ENCODE measurements at regions not wholly inside any gene's neighbourhood (a gene's known extent, or its start where the extent isn't known, plus 50 kb on each side); places are given as distances from the start of the nearest gene placed in this dataset.

GRCh38 chr14:104366931-104367865, 212.4 kb upstream of the C14orf180 start:
- Histone ChIP-seq H3K27ac (ENCODE audit: low read depth in 2 of 2, low read length in 2 of 2) (no peak overlapping the region), H3K4me1 (ENCODE audit: control insufficient read depth in 2 of 2, insufficient read depth in 2 of 2, low read length in 2 of 2) (no peaks in the 10 kb centered on the region), H3K9me3 (ENCODE audit: control insufficient read depth in 2 of 2, low read length in 2 of 2) (no peaks in the 10 kb centered on the region), H3K9ac (ENCODE audit: low read depth in 1 of 2, low read length in 2 of 2) (no peak overlapping the region), H3K4me3 (ENCODE audit: low read length in 2 of 2) (no peak overlapping the region), H3K36me3 (ENCODE audit: control insufficient read depth in 2 of 2, insufficient read depth in 2 of 2, low read length in 2 of 2) (no peaks in the 10 kb centered on the region), H3K27me3 (ENCODE audit: control insufficient read depth in 2 of 2, insufficient read depth in 2 of 2, low read length in 2 of 2) (no peaks in the 10 kb centered on the region)

- no peaks in the 10 kb centered on the region for H3K9me3 ChIP-seq (ENCODE audit: control insufficient read depth in 2 of 2, low read length in 2 of 2)
- peaks cover 0 to 5% of the 10 kb centered on the region in 2 donors for H3K27me3 ChIP-seq (ENCODE audit: control insufficient read depth in 2 of 2, insufficient read depth in 2 of 2, low read length in 2 of 2)
- no peaks in the 10 kb centered on the region for H3K4me1 ChIP-seq (ENCODE audit: control insufficient read depth in 2 of 2, insufficient read depth in 2 of 2, low read length in 2 of 2)
- no peaks in the 10 kb centered on the region for H3K36me3 ChIP-seq (ENCODE audit: control insufficient read depth in 2 of 2, insufficient read depth in 2 of 2, low read length in 2 of 2)
- H3K9ac ChIP-seq (ENCODE audit: low read depth in 1 of 2, low read length in 2 of 2), result no peak overlapping the region
- no peak overlapping the region for H3K4me3 ChIP-seq (ENCODE audit: low read length in 2 of 2)
- no peak overlapping the region for H3K27ac ChIP-seq (ENCODE audit: low read depth in 2 of 2, low read length in 2 of 2)
These were observed 211.5 kb upstream of the C14orf180 start for GRCh38 chr14:104367866-104368750.

- peaks cover 0 to 9% of the 10 kb centered on the region in 2 donors for H3K27me3 ChIP-seq (ENCODE audit: control insufficient read depth in 2 of 2, insufficient read depth in 2 of 2, low read length in 2 of 2)
These were observed 210.8 kb upstream of the C14orf180 start for GRCh38 chr14:104368751-104369100.

GRCh38 chr14:104369208-104369607, 210.4 kb upstream of the C14orf180 start:
- Histone ChIP-seq H3K9me3 (ENCODE audit: control insufficient read depth in 2 of 2, low read length in 2 of 2) (no peaks in the 10 kb centered on the region), H3K4me3 (ENCODE audit: low read length in 2 of 2) (no peak overlapping the region), H3K27ac (ENCODE audit: low read depth in 2 of 2, low read length in 2 of 2) (no peak overlapping the region), H3K4me1 (ENCODE audit: control insufficient read depth in 2 of 2, insufficient read depth in 2 of 2, low read length in 2 of 2) (no peaks in the 10 kb centered on the region), H3K27me3 (ENCODE audit: control insufficient read depth in 2 of 2, insufficient read depth in 2 of 2, low read length in 2 of 2) (peaks cover 0 to 9% of the 10 kb centered on the region in 2 donors), H3K36me3 (ENCODE audit: control insufficient read depth in 2 of 2, insufficient read depth in 2 of 2, low read length in 2 of 2) (no peaks in the 10 kb centered on the region), H3K9ac (ENCODE audit: low read depth in 1 of 2, low read length in 2 of 2) (no peak overlapping the region)

More at GRCh38 chr14:104368751-104369100, 210.8 kb upstream of the C14orf180 start:
- Histone ChIP-seq H3K27ac (ENCODE audit: low read depth in 2 of 2, low read length in 2 of 2) (no peak overlapping the region), H3K9me3 (ENCODE audit: control insufficient read depth in 2 of 2, low read length in 2 of 2) (no peaks in the 10 kb centered on the region), H3K4me3 (ENCODE audit: low read length in 2 of 2) (no peak overlapping the region), H3K9ac (ENCODE audit: low read depth in 1 of 2, low read length in 2 of 2) (no peak overlapping the region), H3K4me1 (ENCODE audit: control insufficient read depth in 2 of 2, insufficient read depth in 2 of 2, low read length in 2 of 2) (no peaks in the 10 kb centered on the region), H3K36me3 (ENCODE audit: control insufficient read depth in 2 of 2, insufficient read depth in 2 of 2, low read length in 2 of 2) (no peaks in the 10 kb centered on the region)

GRCh38 chr14:104370256-104370870, 209.2 kb upstream of the C14orf180 start:
- Histone ChIP-seq H3K27me3 (ENCODE audit: control insufficient read depth in 2 of 2, insufficient read depth in 2 of 2, low read length in 2 of 2) (peaks cover 0 to 9% of the 10 kb centered on the region in 2 donors), H3K9me3 (ENCODE audit: control insufficient read depth in 2 of 2, low read length in 2 of 2) (no peaks in the 10 kb centered on the region), H3K4me1 (ENCODE audit: control insufficient read depth in 2 of 2, insufficient read depth in 2 of 2, low read length in 2 of 2) (no peaks in the 10 kb centered on the region)

DNA sequence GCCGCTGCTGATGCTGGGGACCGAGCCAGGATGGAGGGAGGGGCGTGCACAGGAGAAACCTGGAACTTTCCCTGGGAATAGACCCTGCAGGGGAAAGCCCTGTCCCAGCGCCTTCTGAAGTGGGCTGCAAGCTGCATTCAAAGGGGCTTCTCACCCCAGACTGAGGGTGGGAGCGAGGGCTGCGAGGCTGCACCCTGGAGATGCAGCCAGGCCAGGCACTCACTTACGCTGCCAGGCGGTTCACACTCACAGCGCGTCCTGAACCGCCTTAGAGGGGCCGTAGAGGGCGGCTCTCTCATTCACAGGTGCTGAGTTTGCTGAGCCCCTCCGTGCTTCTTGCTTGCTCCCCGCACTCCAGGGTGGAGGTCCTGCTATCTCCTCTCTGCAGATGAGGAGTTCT, 208.5 kb upstream of the C14orf180 start:
- Histone ChIP-seq H3K27me3 (ENCODE audit: control insufficient read depth in 2 of 2, insufficient read depth in 2 of 2, low read length in 2 of 2) (peaks cover 0 to 9% of the 10 kb centered on the region in 2 donors), H3K4me1 (ENCODE audit: control insufficient read depth in 2 of 2, insufficient read depth in 2 of 2, low read length in 2 of 2) (no peaks in the 10 kb centered on the region), H3K9me3 (ENCODE audit: control insufficient read depth in 2 of 2, low read length in 2 of 2) (no peaks in the 10 kb centered on the region), H3K4me3 (ENCODE audit: low read length in 2 of 2) (no peak overlapping the region), H3K27ac (ENCODE audit: low read depth in 2 of 2, low read length in 2 of 2) (no peak overlapping the region), H3K9ac (ENCODE audit: low read depth in 1 of 2, low read length in 2 of 2) (no peak overlapping the region), H3K36me3 (ENCODE audit: control insufficient read depth in 2 of 2, insufficient read depth in 2 of 2, low read length in 2 of 2) (no peaks in the 10 kb centered on the region)

More at GRCh38 chr14:104370256-104370870, 209.2 kb upstream of the C14orf180 start:
- H3K4me3 ChIP-seq (ENCODE audit: low read length in 2 of 2), result no peak overlapping the region
- no peak overlapping the region for H3K27ac ChIP-seq (ENCODE audit: low read depth in 2 of 2, low read length in 2 of 2)
- H3K36me3 ChIP-seq (ENCODE audit: control insufficient read depth in 2 of 2, insufficient read depth in 2 of 2, low read length in 2 of 2), result no peaks in the 10 kb centered on the region
- H3K9ac ChIP-seq (ENCODE audit: low read depth in 1 of 2, low read length in 2 of 2), result no peak overlapping the region

GRCh38 chr14:104371917-104372316, 207.6 kb upstream of the C14orf180 start:
- Histone ChIP-seq H3K36me3 (ENCODE audit: control insufficient read depth in 2 of 2, insufficient read depth in 2 of 2, low read length in 2 of 2) (no peaks in the 10 kb centered on the region), H3K27me3 (ENCODE audit: control insufficient read depth in 2 of 2, insufficient read depth in 2 of 2, low read length in 2 of 2) (peaks cover 0 to 9% of the 10 kb centered on the region in 2 donors), H3K9me3 (ENCODE audit: control insufficient read depth in 2 of 2, low read length in 2 of 2) (no peaks in the 10 kb centered on the region), H3K4me1 (ENCODE audit: control insufficient read depth in 2 of 2, insufficient read depth in 2 of 2, low read length in 2 of 2) (no peaks in the 10 kb centered on the region), H3K4me3 (ENCODE audit: low read length in 2 of 2) (no peak overlapping the region), H3K9ac (ENCODE audit: low read depth in 1 of 2, low read length in 2 of 2) (no peak overlapping the region), H3K27ac (ENCODE audit: low read depth in 2 of 2, low read length in 2 of 2) (no peak overlapping the region)

DNA sequence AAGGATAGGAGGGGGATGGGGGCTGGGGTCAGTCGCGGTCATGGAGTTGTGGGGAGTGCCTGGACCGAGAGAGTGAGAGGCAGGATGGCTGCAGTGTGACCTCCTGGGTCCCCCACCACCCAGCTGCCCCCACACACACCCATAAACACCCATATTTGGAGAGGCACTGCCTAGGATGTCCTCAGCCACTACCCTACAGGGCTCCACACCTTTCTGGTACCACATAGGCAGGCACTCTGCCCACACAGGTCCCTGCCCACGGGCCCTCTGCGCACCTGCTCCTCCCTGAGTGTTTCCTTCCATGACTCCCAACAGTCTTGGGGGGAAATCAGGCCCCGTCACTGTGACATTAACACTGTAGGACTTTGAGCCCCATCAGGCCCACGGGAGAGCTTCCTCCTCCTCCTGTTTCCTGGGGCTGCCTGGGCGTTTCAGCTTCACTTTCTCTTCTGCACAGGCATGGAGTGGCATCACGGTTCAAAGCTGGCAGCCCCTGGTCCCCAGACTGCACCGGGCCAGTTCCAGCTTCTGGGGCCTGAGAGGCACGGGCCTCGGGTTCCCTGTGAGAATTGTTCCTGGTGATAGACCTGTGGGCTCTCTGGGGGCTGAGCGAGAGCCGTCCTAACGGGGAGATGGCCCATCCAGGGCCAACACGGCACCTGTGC, 207.0 kb upstream of the C14orf180 start:
- H3K27me3 ChIP-seq (ENCODE audit: control insufficient read depth in 2 of 2, insufficient read depth in 2 of 2, low read length in 2 of 2), result peaks cover 0 to 9% of the 10 kb centered on the region in 2 donors
- H3K36me3 ChIP-seq (ENCODE audit: control insufficient read depth in 2 of 2, insufficient read depth in 2 of 2, low read length in 2 of 2), result no peaks in the 10 kb centered on the region
- H3K9me3 ChIP-seq (ENCODE audit: control insufficient read depth in 2 of 2, low read length in 2 of 2), result no peaks in the 10 kb centered on the region
- H3K9ac ChIP-seq (ENCODE audit: low read depth in 1 of 2, low read length in 2 of 2), result no peak overlapping the region
- H3K4me3 ChIP-seq (ENCODE audit: low read length in 2 of 2), result no peak overlapping the region
- H3K27ac ChIP-seq (ENCODE audit: low read depth in 2 of 2, low read length in 2 of 2), result no peak overlapping the region
- no peaks in the 10 kb centered on the region for H3K4me1 ChIP-seq (ENCODE audit: control insufficient read depth in 2 of 2, insufficient read depth in 2 of 2, low read length in 2 of 2)

GRCh38 chr14:104373055-104373854, 206.3 kb upstream of the C14orf180 start:
- no peaks in the 10 kb centered on the region for H3K36me3 ChIP-seq (ENCODE audit: control insufficient read depth in 2 of 2, insufficient read depth in 2 of 2, low read length in 2 of 2)
- no peaks in the 10 kb centered on the region for H3K9me3 ChIP-seq (ENCODE audit: control insufficient read depth in 2 of 2, low read length in 2 of 2)
- H3K27me3 ChIP-seq (ENCODE audit: control insufficient read depth in 2 of 2, insufficient read depth in 2 of 2, low read length in 2 of 2), result peaks cover 0 to 9% of the 10 kb centered on the region in 2 donors
- H3K9ac ChIP-seq (ENCODE audit: low read depth in 1 of 2, low read length in 2 of 2), result no peak overlapping the region
- no peak overlapping the region for H3K27ac ChIP-seq (ENCODE audit: low read depth in 2 of 2, low read length in 2 of 2)
- H3K4me1 ChIP-seq (ENCODE audit: control insufficient read depth in 2 of 2, insufficient read depth in 2 of 2, low read length in 2 of 2), result no peaks in the 10 kb centered on the region
- no peak overlapping the region for H3K4me3 ChIP-seq (ENCODE audit: low read length in 2 of 2)
